ENCODE measurements at regions not wholly inside any gene's neighbourhood (a gene's known extent, or its start where the extent isn't known, plus 50 kb on each side); places are given as distances from the start of the nearest gene placed in this dataset.

GRCh38 chr13:66216728-66217127 lies 1013.4 kb downstream of the PCDH9 start:
- TF ChIP-seq FOXP2 (optimal IDR thresholded peaks at IDR 0.05; ENCODE audit: control extremely low read depth, extremely low read length, insufficient read depth) (no peak), POLR2AphosphoS5 (IDR thresholded peaks at IDR 0.05; ENCODE audit: borderline replicate concordance, low read depth, low read length) (no peak)

GRCh38 chr13:66214467-66214866 lies 1015.7 kb downstream of the PCDH9 start:
- no peaks in the 10 kb centered on the region for H3K36me3 ChIP-seq (ENCODE audit: insufficient read depth, low read length)
- no peak overlapping the region for H3K27ac ChIP-seq
- no peak for DNase-seq (ENCODE audit: low read depth, low spot score)
- no peak overlapping the region for H3K4me3 ChIP-seq
- H3K9me3 ChIP-seq (ENCODE audit: low read depth, low read length), result no peaks in the 10 kb centered on the region
- no peak overlapping the region for H3K9ac ChIP-seq (ENCODE audit: insufficient read length)
- TF ChIP-seq EZH2 (IDR thresholded peaks at IDR 0.05) (no peak), POLR2AphosphoS5 (IDR thresholded peaks at IDR 0.05; ENCODE audit: borderline replicate concordance, low read depth, low read length) (no peak), FOXP2 (optimal IDR thresholded peaks at IDR 0.05; ENCODE audit: control extremely low read depth, extremely low read length, insufficient read depth) (no peak)

More at GRCh38 chr13:66216728-66217127, 1013.4 kb downstream of the PCDH9 start:
- Histone ChIP-seq H3K27ac (no peak overlapping the region), H3K36me3 (ENCODE audit: insufficient read depth, low read length) (no peaks in the 10 kb centered on the region), H3K4me3 (no peak overlapping the region), H3K9ac (ENCODE audit: insufficient read length) (no peak overlapping the region), H3K9me3 (ENCODE audit: low read depth, low read length) (no peaks in the 10 kb centered on the region)
- no peak for DNase-seq (ENCODE audit: low read depth, low spot score)

- no peak for DNase-seq (ENCODE audit: low read depth, low spot score)
- Histone ChIP-seq H3K4me3 (no peak overlapping the region), H3K9me3 (ENCODE audit: low read depth, low read length) (no peaks in the 10 kb centered on the region), H3K9ac (ENCODE audit: insufficient read length) (no peak overlapping the region), H3K36me3 (ENCODE audit: insufficient read depth, low read length) (no peaks in the 10 kb centered on the region), H3K27ac (no peak overlapping the region)
- TF ChIP-seq POLR2AphosphoS5 (IDR thresholded peaks at IDR 0.05; ENCODE audit: borderline replicate concordance, low read depth, low read length) (no peak), EZH2 (IDR thresholded peaks at IDR 0.05) (no peak), FOXP2 (optimal IDR thresholded peaks at IDR 0.05; ENCODE audit: control extremely low read depth, extremely low read length, insufficient read depth) (no peak)
These were observed 1017.6 kb downstream of the PCDH9 start for GRCh38 chr13:66212511-66212910.

- no peak overlapping the region for H3K4me3 ChIP-seq
- no peak overlapping the region for H3K27ac ChIP-seq
- no peaks in the 10 kb centered on the region for H3K36me3 ChIP-seq (ENCODE audit: insufficient read depth, low read length)
- H3K9ac ChIP-seq (ENCODE audit: insufficient read length), result no peak overlapping the region
- H3K9me3 ChIP-seq (ENCODE audit: low read depth, low read length), result no peaks in the 10 kb centered on the region
- TF ChIP-seq EZH2 (IDR thresholded peaks at IDR 0.05) (no peak), POLR2AphosphoS5 (IDR thresholded peaks at IDR 0.05; ENCODE audit: borderline replicate concordance, low read depth, low read length) (no peak), FOXP2 (optimal IDR thresholded peaks at IDR 0.05; ENCODE audit: control extremely low read depth, extremely low read length, insufficient read depth) (no peak)
- no peak for DNase-seq (ENCODE audit: low read depth, low spot score)
These were observed 1019.5 kb downstream of the PCDH9 start for GRCh38 chr13:66210677-66211076.

DNA sequence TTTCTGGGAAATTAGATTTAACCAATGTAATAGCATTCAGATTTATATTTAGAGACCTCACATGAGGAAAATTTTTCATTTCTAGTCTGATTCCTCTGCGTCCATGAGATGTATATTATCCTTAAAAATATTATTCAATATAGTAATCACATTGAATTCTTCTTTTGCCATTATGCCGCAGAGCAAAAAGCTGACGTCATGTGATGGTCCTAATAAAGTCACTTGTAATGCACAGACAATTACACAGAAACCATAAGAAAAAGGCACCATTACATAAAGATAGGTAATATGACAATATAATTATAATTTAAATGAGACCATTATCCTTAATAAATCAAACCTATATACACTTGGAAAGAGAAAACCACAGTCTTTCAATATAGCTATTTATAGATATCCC lies 1021.5 kb downstream of the PCDH9 start:
- Histone ChIP-seq H3K27ac (no peak overlapping the region), H3K4me3 (no peak overlapping the region), H3K9ac (ENCODE audit: insufficient read length) (no peak overlapping the region), H3K9me3 (ENCODE audit: low read depth, low read length) (no peaks in the 10 kb centered on the region), H3K36me3 (ENCODE audit: insufficient read depth, low read length) (no peaks in the 10 kb centered on the region)
- DNase-seq (ENCODE audit: low read depth, low spot score), result no peak
- TF ChIP-seq POLR2AphosphoS5 (IDR thresholded peaks at IDR 0.05; ENCODE audit: borderline replicate concordance, low read depth, low read length) (no peak), FOXP2 (optimal IDR thresholded peaks at IDR 0.05; ENCODE audit: control extremely low read depth, extremely low read length, insufficient read depth) (no peak), EZH2 (IDR thresholded peaks at IDR 0.05) (no peak)

GRCh38 chr13:66207610-66208009 lies 1022.5 kb downstream of the PCDH9 start:
- no peak for DNase-seq (ENCODE audit: low read depth, low spot score)
- no peak overlapping the region for H3K4me3 ChIP-seq
- no peaks in the 10 kb centered on the region for H3K36me3 ChIP-seq (ENCODE audit: insufficient read depth, low read length)
- H3K27ac ChIP-seq, result no peak overlapping the region
- H3K9me3 ChIP-seq (ENCODE audit: low read depth, low read length), result no peaks in the 10 kb centered on the region
- no peak for TF ChIP-seq POLR2AphosphoS5 (IDR thresholded peaks at IDR 0.05; ENCODE audit: borderline replicate concordance, low read depth, low read length)
- no peak overlapping the region for H3K9ac ChIP-seq (ENCODE audit: insufficient read length)

- Histone ChIP-seq H3K27ac (no peak overlapping the region), H3K9ac (ENCODE audit: insufficient read length) (no peak overlapping the region), H3K4me3 (no peak overlapping the region), H3K36me3 (ENCODE audit: insufficient read depth, low read length) (no peaks in the 10 kb centered on the region), H3K9me3 (ENCODE audit: low read depth, low read length) (no peaks in the 10 kb centered on the region)
- no peak for DNase-seq (ENCODE audit: low read depth, low spot score)
- TF ChIP-seq EZH2 (IDR thresholded peaks at IDR 0.05) (no peak), FOXP2 (optimal IDR thresholded peaks at IDR 0.05; ENCODE audit: control extremely low read depth, extremely low read length, insufficient read depth) (no peak)
These were observed 1024.3 kb downstream of the PCDH9 start for GRCh38 chr13:66205807-66206206.

- no peak overlapping the region for H3K27ac ChIP-seq
- H3K9me3 ChIP-seq (ENCODE audit: low read depth, low read length), result no peaks in the 10 kb centered on the region
- no peaks in the 10 kb centered on the region for H3K36me3 ChIP-seq (ENCODE audit: insufficient read depth, low read length)
- H3K9ac ChIP-seq (ENCODE audit: insufficient read length), result no peak overlapping the region
- no peak overlapping the region for H3K4me3 ChIP-seq
- TF ChIP-seq EZH2 (IDR thresholded peaks at IDR 0.05) (no peak), FOXP2 (optimal IDR thresholded peaks at IDR 0.05; ENCODE audit: control extremely low read depth, extremely low read length, insufficient read depth) (no peak), POLR2AphosphoS5 (IDR thresholded peaks at IDR 0.05; ENCODE audit: borderline replicate concordance, low read depth, low read length) (no peak)
- DNase-seq (ENCODE audit: low read depth, low spot score), result no peak
These were observed 1029.6 kb downstream of the PCDH9 start for GRCh38 chr13:66200555-66200954.

DNA sequence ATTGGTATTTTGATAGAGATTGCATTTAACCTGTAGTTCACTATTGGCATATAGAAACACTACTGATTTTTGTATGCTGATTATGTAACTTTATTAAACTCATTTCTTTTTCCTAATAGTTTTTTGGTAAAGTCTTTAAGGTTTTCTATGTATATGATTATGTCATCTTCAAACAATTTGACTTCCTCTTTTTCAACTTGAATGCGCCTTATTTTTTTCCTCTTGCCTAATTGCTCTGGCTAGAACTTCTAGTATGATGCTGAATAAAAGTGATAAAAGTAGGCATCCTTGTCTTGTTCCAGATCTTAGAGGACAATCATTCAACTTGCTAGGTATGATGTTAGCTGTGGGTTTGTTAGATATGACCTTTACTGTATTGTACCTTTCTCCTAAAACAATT lies 1034.9 kb downstream of the PCDH9 start:
- H3K36me3 ChIP-seq (ENCODE audit: insufficient read depth, low read length), result no peaks in the 10 kb centered on the region
- no peak overlapping the region for H3K4me3 ChIP-seq
- no peak overlapping the region for H3K27ac ChIP-seq
- no peaks in the 10 kb centered on the region for H3K9me3 ChIP-seq (ENCODE audit: low read depth, low read length)
- DNase-seq (ENCODE audit: low read depth, low spot score), result no peak
- no peak overlapping the region for H3K9ac ChIP-seq (ENCODE audit: insufficient read length)
- TF ChIP-seq FOXP2 (optimal IDR thresholded peaks at IDR 0.05; ENCODE audit: control extremely low read depth, extremely low read length, insufficient read depth) (no peak), EZH2 (IDR thresholded peaks at IDR 0.05) (no peak), POLR2AphosphoS5 (IDR thresholded peaks at IDR 0.05; ENCODE audit: borderline replicate concordance, low read depth, low read length) (no peak)
